HEK293 (cell line): ENCODE measurements at regions not wholly inside any gene's neighbourhood (a gene's known extent, or its start where the extent isn't known, plus 50 kb on each side); places are given as distances from the start of the nearest gene placed in this dataset.

Experiments used
- CTCF ChIA-PET: fragments of 350-600 bp; formaldehyde crosslinking; extraction: SDS; loops from one replicate; lab custom pipeline; 2021; ENCODE audit warnings: antibody characterized with exemption; lab: Yijun Ruan, JAX
- POLR2A ChIA-PET: fragments of 300-600 bp; formaldehyde crosslinking; extraction: SDS; loops from one replicate; lab custom pipeline; 2020; ENCODE audit warnings: antibody characterized with exemption, inconsistent platforms; lab: Yijun Ruan, JAX
- H3K27ac ChIP-seq: fragments of 200-500 bp; sonication (Bioruptor generic); 2 replicates; pipeline ENCODE4 v1.5.1; 2014; ENCODE audit warnings: low read depth, low read length, control low read depth, inconsistent platforms; ENCODE audit errors: extremely low read depth
- H3K36me3 ChIP-seq, 2 experiments: fragments of 200-500 bp in 1 of 2; sonication (Bioruptor generic) in 1 of 2; 1 replicate in 1 of 2; 2 replicates in 1 of 2; pipeline ENCODE4 v1.5.1; 2014 to 2017; ENCODE audit warnings: inconsistent platforms in 2 of 2, low read length in 2 of 2; ENCODE audit not compliant: control insufficient read depth in 2 of 2, insufficient read depth in 1 of 2
- H3K4me1 ChIP-seq: fragments of 200-500 bp; sonication (Bioruptor generic); 2 replicates; pipeline ENCODE4 v1.5.1; 2014; ENCODE audit warnings: mild to moderate bottlenecking, low read length, inconsistent platforms; ENCODE audit not compliant: control insufficient read depth, insufficient read depth
- H3K4me3 ChIP-seq: 2 replicates; pipeline ENCODE4 v1.5.1; 2011; ENCODE audit warnings: low read depth, mild to moderate bottlenecking, control low read depth, low read length, moderate library complexity
- H3K9me3 ChIP-seq: fragments of 200-500 bp; sonication (Bioruptor generic); 2 replicates; pipeline ENCODE4 v1.5.1; 2014; ENCODE audit warnings: low read depth, low read length, inconsistent platforms; ENCODE audit not compliant: control insufficient read depth, insufficient read depth
- PRDM1 ChIP-seq: fragments of 450-650 bp; formaldehyde crosslinking; IDR thresholded peaks from 2 replicates; pipeline ENCODE4; 2016; ENCODE audit warnings: missing biosample characterization, missing genetic modification characterization
- SP7 ChIP-seq: fragments of 450-650 bp; formaldehyde crosslinking; IDR thresholded peaks from 2 replicates; pipeline ENCODE4 v1.5.1; 2016; ENCODE audit warnings: missing biosample characterization, missing genetic modification characterization
- TRIM28 ChIP-seq: IDR thresholded peaks from 2 replicates; pipeline ENCODE4 v1.6.1; 2011; ENCODE audit warnings: low read length, control low read depth, borderline replicate concordance
- ZFP3 ChIP-seq: fragments of 450-650 bp; formaldehyde crosslinking; IDR thresholded peaks from 2 replicates; pipeline ENCODE4 v1.5.1; 2016; ENCODE audit warnings: low read depth, missing biosample characterization, missing genetic modification characterization
- ZIC2 ChIP-seq: fragments of 450-650 bp; formaldehyde crosslinking; IDR thresholded peaks from 2 replicates; pipeline ENCODE4 v1.5.1; 2016; ENCODE audit warnings: missing biosample characterization, missing genetic modification characterization
- ZNF146 ChIP-seq: fragments of 450-650 bp; formaldehyde crosslinking; IDR thresholded peaks from 2 replicates; pipeline ENCODE4 v1.5.1; 2016; ENCODE audit warnings: missing biosample characterization, missing genetic modification characterization
- ZNF169 ChIP-seq: fragments of 450-650 bp; formaldehyde crosslinking; IDR thresholded peaks from 2 replicates; pipeline ENCODE4 v1.5.1; 2016; ENCODE audit warnings: missing biosample characterization, missing genetic modification characterization
- ZNF354C ChIP-seq: fragments of 450-650 bp; formaldehyde crosslinking; IDR thresholded peaks from 2 replicates; pipeline ENCODE4 v1.5.1; 2016; ENCODE audit warnings: missing biosample characterization, missing genetic modification characterization, low read depth, borderline replicate concordance
- ZNF366 ChIP-seq: fragments of 450-650 bp; formaldehyde crosslinking; conservative IDR thresholded peaks from 2 replicates; pipeline ENCODE4 v1.5.1; 2016; ENCODE audit warnings: missing biosample characterization, missing genetic modification characterization
- ZNF37A ChIP-seq: fragments of 450-650 bp; IDR thresholded peaks from 2 replicates; pipeline ENCODE4 v1.5.1; 2018; ENCODE audit warnings: missing biosample characterization, missing genetic modification characterization
- ZNF423 ChIP-seq: fragments of 450-650 bp; formaldehyde crosslinking; IDR thresholded peaks from 2 replicates; pipeline ENCODE4 v1.5.1; 2016; ENCODE audit warnings: missing biosample characterization, missing genetic modification characterization
- ZNF747 ChIP-seq: fragments of 450-650 bp; formaldehyde crosslinking; IDR thresholded peaks from 2 replicates; pipeline ENCODE4 v1.5.1; 2016; ENCODE audit warnings: missing biosample characterization, missing genetic modification characterization
- ZNF776 ChIP-seq: fragments of 450-650 bp; formaldehyde crosslinking; IDR thresholded peaks from 2 replicates; pipeline ENCODE4 v1.5.0; 2017; ENCODE audit warnings: missing biosample characterization, missing genetic modification characterization, borderline replicate concordance
- TF ChIP-seq, protein P1 (sequence below): fragments of 450-650 bp; formaldehyde crosslinking; IDR thresholded peaks from 2 replicates; pipeline ENCODE4 v1.5.1; 2016; ENCODE audit warnings: missing biosample characterization, missing genetic modification characterization
- TF ChIP-seq, protein P2 (sequence below): fragments of 450-650 bp; formaldehyde crosslinking; IDR thresholded peaks from 2 replicates; pipeline ENCODE4 v1.5.1; 2016; ENCODE audit warnings: missing biosample characterization, missing genetic modification characterization
- TF ChIP-seq, protein P3 (sequence below): fragments of 450-650 bp; formaldehyde crosslinking; IDR thresholded peaks from 2 replicates; pipeline ENCODE4 v1.5.1; 2017; ENCODE audit warnings: missing biosample characterization, missing genetic modification characterization
- TF ChIP-seq, protein P4 (sequence below): fragments of 450-650 bp; formaldehyde crosslinking; conservative IDR thresholded peaks from 2 replicates; pipeline ENCODE4 v1.5.1; 2016; ENCODE audit warnings: low read depth, missing biosample characterization, missing genetic modification characterization
- TF ChIP-seq, protein P5 (sequence below): fragments of 450-650 bp; formaldehyde crosslinking; IDR thresholded peaks from 2 replicates; pipeline ENCODE4 v1.5.1; 2016; ENCODE audit warnings: missing biosample characterization, missing genetic modification characterization, borderline replicate concordance
- TF ChIP-seq, protein P6 (sequence below): fragments of 450-650 bp; formaldehyde crosslinking; IDR thresholded peaks from 2 replicates; pipeline ENCODE4 v1.5.1; 2016; ENCODE audit warnings: missing biosample characterization, missing genetic modification characterization
- TF ChIP-seq, protein P7 (sequence below): fragments of 450-650 bp; IDR thresholded peaks from 2 replicates; pipeline ENCODE4 v1.5.1; 2018; ENCODE audit warnings: missing biosample characterization, missing genetic modification characterization

DNA sequence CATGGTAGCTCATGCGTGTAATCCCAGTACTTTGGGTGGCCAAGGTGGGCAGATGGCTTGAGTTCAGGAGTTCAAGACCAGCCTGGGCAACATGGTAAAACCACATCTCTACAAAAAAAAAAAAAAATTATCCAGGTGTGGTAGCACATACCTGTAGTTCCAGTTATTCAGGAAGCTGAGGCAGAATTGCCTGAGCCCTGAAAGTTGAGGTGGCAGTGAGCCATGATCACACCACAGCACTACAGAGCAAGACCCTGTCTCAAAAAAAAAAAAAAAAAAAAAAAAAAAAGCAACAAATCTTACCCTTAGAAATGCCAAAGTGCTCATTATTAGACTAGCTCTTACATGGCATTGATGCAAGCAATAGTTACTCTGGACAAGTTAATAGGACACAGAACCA, 724.9 kb downstream of the MAT2B start:
- H3K4me3 ChIP-seq: no peak overlapping the region
- no peaks in the 10 kb centered on the region for H3K4me1 ChIP-seq
- POLR2A ChIA-PET: interaction anchor here (0.6 kb wide), 2 partner anchors 10 to 91 kb away, joined by 3 to 4 read pairs; no protein-coding TSS in a partner anchor
- no peak for TF ChIP-seq ZNF747 (tag by site-specific recombination)
- TF ChIP-seq ZFP3 (tag by site-specific recombination): no peak
- no peak for TF ChIP-seq ZIC2 (tag by site-specific recombination)
- TF ChIP-seq, protein P1, sequence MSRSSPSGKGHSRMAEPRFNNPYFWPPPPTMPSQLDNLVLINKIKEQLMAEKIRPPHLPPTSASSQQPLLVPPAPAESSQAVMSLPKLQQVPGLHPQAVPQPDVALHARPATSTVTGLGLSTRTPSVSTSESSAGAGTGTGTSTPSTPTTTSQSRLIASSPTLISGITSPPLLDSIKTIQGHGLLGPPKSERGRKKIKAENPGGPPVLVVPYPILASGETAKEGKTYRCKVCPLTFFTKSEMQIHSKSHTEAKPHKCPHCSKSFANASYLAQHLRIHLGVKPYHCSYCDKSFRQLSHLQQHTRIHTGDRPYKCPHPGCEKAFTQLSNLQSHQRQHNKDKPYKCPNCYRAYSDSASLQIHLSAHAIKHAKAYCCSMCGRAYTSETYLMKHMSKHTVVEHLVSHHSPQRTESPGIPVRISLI: no peak
- TF ChIP-seq ZNF354C: no peak
- TF ChIP-seq ZNF146 (tag by site-specific recombination): no peak
- TF ChIP-seq, protein P2, sequence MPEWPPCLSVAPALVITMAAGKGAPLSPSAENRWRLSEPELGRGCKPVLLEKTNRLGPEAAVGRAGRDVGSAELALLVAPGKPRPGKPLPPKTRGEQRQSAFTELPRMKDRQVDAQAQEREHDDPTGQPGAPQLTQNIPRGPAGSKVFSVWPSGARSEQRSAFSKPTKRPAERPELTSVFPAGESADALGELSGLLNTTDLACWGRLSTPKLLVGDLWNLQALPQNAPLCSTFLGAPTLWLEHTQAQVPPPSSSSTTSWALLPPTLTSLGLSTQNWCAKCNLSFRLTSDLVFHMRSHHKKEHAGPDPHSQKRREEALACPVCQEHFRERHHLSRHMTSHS: no peak
- no peak for TF ChIP-seq ZNF776 (tag by site-specific recombination)
- TF ChIP-seq ZNF423 (tag by site-specific recombination): no peak
- TF ChIP-seq ZNF366 (tag by site-specific recombination): no peak
- CTCF ChIA-PET: no interaction called here
- no peaks in the 10 kb centered on the region for H3K9me3 ChIP-seq
- H3K36me3 ChIP-seq: no peaks in the 10 kb centered on the region
- no peak overlapping the region for H3K27ac ChIP-seq

DNA sequence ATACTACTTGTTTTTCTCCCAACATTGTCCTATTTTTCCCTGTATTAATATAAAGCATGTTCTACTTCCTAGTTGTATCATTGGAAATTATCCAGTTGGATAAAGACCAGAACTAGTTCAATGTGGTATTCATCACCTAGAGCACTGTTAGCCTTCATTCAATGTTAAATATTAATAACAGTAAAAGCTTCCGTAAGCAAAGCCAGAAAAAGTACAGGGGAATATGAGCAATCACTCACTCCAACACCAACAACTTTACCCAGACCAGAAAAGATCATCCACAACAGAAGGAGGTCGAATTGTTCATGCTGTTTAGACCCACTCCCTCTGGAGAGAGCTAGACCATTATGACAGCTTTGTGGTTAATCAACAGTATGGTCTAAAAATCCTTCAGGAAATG, 728.4 kb downstream of the MAT2B start:
- Histone ChIP-seq H3K4me1 (no peaks in the 10 kb centered on the region), H3K36me3 (no peaks in the 10 kb centered on the region), H3K27ac (no peak overlapping the region), H3K9me3 (no peaks in the 10 kb centered on the region), H3K4me3 (no peak overlapping the region)
- POLR2A ChIA-PET: no interaction called here
- CTCF ChIA-PET: no interaction called here
- TF ChIP-seq ZNF37A (no peak), TRIM28 (no peak), ZNF169 (tag by site-specific recombination) (no peak), SP7 (tag by site-specific recombination) (no peak), ZFP3 (tag by site-specific recombination) (no peak), PRDM1 (tag by site-specific recombination) (no peak)
- TF ChIP-seq, protein P3, sequence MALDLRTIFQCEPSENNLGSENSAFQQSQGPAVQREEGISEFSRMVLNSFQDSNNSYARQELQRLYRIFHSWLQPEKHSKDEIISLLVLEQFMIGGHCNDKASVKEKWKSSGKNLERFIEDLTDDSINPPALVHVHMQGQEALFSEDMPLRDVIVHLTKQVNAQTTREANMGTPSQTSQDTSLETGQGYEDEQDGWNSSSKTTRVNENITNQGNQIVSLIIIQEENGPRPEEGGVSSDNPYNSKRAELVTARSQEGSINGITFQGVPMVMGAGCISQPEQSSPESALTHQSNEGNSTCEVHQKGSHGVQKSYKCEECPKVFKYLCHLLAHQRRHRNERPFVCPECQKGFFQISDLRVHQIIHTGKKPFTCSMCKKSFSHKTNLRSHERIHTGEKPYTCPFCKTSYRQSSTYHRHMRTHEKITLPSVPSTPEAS (tag by site-specific recombination): no peak
- TF ChIP-seq, protein P2: no peak
- TF ChIP-seq, protein P4, sequence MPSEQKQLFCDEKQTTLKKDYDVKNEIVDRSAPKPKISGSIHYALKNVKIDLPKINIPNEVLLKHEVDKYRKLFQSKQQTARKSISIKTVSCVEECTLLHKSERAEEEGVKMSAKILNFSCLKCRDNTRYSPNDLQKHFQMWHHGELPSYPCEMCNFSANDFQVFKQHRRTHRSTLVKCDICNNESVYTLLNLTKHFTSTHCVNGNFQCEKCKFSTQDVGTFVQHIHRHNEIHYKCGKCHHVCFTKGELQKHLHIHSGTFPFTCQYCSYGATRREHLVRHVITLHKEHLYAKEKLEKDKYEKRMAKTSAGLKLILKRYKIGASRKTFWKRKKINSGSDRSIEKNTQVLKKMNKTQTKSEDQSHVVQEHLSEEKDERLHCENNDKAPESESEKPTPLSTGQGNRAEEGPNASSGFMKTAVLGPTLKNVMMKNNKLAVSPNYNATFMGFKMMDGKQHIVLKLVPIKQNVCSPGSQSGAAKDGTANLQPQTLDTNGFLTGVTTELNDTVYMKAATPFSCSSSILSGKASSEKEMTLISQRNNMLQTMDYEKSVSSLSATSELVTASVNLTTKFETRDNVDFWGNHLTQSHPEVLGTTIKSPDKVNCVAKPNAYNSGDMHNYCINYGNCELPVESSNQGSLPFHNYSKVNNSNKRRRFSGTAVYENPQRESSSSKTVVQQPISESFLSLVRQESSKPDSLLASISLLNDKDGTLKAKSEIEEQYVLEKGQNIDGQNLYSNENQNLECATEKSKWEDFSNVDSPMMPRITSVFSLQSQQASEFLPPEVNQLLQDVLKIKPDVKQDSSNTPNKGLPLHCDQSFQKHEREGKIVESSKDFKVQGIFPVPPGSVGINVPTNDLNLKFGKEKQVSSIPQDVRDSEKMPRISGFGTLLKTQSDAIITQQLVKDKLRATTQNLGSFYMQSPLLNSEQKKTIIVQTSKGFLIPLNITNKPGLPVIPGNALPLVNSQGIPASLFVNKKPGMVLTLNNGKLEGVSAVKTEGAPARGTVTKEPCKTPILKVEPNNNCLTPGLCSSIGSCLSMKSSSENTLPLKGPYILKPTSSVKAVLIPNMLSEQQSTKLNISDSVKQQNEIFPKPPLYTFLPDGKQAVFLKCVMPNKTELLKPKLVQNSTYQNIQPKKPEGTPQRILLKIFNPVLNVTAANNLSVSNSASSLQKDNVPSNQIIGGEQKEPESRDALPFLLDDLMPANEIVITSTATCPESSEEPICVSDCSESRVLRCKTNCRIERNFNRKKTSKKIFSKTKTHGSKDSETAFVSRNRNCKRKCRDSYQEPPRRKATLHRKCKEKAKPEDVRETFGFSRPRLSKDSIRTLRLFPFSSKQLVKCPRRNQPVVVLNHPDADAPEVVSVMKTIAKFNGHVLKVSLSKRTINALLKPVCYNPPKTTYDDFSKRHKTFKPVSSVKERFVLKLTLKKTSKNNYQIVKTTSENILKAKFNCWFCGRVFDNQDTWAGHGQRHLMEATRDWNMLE: no peak
- TF ChIP-seq, protein P5, sequence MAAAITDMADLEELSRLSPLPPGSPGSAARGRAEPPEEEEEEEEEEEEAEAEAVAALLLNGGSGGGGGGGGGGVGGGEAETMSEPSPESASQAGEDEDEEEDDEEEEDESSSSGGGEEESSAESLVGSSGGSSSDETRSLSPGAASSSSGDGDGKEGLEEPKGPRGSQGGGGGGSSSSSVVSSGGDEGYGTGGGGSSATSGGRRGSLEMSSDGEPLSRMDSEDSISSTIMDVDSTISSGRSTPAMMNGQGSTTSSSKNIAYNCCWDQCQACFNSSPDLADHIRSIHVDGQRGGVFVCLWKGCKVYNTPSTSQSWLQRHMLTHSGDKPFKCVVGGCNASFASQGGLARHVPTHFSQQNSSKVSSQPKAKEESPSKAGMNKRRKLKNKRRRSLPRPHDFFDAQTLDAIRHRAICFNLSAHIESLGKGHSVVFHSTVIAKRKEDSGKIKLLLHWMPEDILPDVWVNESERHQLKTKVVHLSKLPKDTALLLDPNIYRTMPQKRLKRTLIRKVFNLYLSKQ (tag by site-specific recombination): no peak
- TF ChIP-seq, protein P6, sequence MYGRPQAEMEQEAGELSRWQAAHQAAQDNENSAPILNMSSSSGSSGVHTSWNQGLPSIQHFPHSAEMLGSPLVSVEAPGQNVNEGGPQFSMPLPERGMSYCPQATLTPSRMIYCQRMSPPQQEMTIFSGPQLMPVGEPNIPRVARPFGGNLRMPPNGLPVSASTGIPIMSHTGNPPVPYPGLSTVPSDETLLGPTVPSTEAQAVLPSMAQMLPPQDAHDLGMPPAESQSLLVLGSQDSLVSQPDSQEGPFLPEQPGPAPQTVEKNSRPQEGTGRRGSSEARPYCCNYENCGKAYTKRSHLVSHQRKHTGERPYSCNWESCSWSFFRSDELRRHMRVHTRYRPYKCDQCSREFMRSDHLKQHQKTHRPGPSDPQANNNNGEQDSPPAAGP (tag by site-specific recombination): no peak
- TF ChIP-seq, protein P7, sequence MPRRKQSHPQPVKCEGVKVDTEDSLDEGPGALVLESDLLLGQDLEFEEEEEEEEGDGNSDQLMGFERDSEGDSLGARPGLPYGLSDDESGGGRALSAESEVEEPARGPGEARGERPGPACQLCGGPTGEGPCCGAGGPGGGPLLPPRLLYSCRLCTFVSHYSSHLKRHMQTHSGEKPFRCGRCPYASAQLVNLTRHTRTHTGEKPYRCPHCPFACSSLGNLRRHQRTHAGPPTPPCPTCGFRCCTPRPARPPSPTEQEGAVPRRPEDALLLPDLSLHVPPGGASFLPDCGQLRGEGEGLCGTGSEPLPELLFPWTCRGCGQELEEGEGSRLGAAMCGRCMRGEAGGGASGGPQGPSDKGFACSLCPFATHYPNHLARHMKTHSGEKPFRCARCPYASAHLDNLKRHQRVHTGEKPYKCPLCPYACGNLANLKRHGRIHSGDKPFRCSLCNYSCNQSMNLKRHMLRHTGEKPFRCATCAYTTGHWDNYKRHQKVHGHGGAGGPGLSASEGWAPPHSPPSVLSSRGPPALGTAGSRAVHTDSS (tag by site-specific recombination): no peak
